ENCODE measurements at regions not wholly inside any gene's neighbourhood (a gene's known extent, or its start where the extent isn't known, plus 50 kb on each side); places are given as distances from the start of the nearest gene placed in this dataset.

DNA sequence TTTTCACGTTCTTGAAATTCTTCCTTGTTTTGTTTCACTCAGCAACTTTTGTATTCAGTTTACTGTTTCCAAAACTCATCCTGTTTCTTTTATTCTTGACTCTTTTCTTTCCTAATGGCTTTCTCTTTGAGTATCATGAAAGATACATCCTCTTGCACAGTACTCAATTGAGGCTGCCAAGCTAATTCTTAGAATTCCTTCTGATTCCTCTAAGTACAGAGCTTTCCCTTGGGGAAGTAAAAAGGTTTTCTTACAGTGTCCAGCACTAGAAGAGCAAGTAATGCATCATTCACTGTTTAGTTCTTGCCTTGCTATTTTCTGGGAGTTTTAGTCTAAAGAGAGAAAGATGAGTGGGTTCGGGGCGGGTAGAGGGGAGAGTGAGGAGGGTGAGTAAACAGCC lies 154.1 kb downstream of the NEDD1 start:
- 94% methylated on average over 2 of the region's 3 CpGs for WGBS (ENCODE audit: insufficient coverage)
- no peaks in the 10 kb centered on the region for H3K9me3 ChIP-seq (ENCODE audit: control extremely low read depth in 1 of 3, control insufficient read depth in 2 of 3, insufficient read depth in 1 of 3, low read length in 2 of 3)
- intact Hi-C loops (cut with micrococcal nuclease) = no loop called here
- TF ChIP-seq CTCF (IDR thresholded peaks at IDR 0.05) (no peak), EZH2 (IDR thresholded peaks at IDR 0.05; ENCODE audit: borderline replicate concordance, insufficient read depth, low read depth, low read length, poor library complexity, severe bottlenecking) (no peak)
- H3K79me2 ChIP-seq (ENCODE audit: control insufficient read depth, insufficient read depth, low read length) = no peaks in the 10 kb centered on the region
- H3K4me3 Mint-ChIP-seq = no peak overlapping the region
- H3K36me3 ChIP-seq (replicated peaks in 1 of 2; ENCODE audit: control extremely low read depth in 1 of 2, control insufficient read depth in 1 of 2, extremely low read depth in 1 of 2, insufficient read depth in 2 of 2, low read length in 1 of 2) = no peaks in the 10 kb centered on the region
- H3K4me1 ChIP-seq (ENCODE audit: control insufficient read depth in 2 of 2, insufficient read depth in 2 of 2, low read length in 2 of 2) = no peaks in the 10 kb centered on the region
- no peak for DNase-seq
- no peak overlapping the region for H3K9ac ChIP-seq (ENCODE audit: low read length)
- peaks cover 16% of the 10 kb centered on the region for H3K27me3 Mint-ChIP-seq
- H4K20me1 ChIP-seq (ENCODE audit: control insufficient read depth, insufficient read depth, low read length, poor library complexity, severe bottlenecking) = no peaks in the 10 kb centered on the region
- ChIA-PET POLR2A (no interaction called here), CTCF (no interaction called here)
- H3K4me1 Mint-ChIP-seq = no peaks in the 10 kb centered on the region
- H3K27me3 ChIP-seq (replicated peaks in 1 of 4; ENCODE audit: control extremely low read depth in 1 of 4, control insufficient read depth in 3 of 4, insufficient read depth in 4 of 4, low read length in 3 of 4) = peaks cover 0 to 2% (median 0%) of the 10 kb centered on the region in 4 experiments
- peaks cover 10% of the 10 kb centered on the region for H3K9me3 Mint-ChIP-seq (ENCODE audit: insufficient read depth)
- no peak overlapping the region for H3K4me3 ChIP-seq (ENCODE audit: control extremely low read depth in 1 of 5, extremely low read depth in 1 of 5, insufficient read depth in 1 of 5, low read depth in 2 of 5, low read length in 4 of 5)
- no peak for ATAC-seq (ENCODE audit: low read depth)
- H3K4me2 ChIP-seq (replicated peaks; ENCODE audit: low read depth, low read length, poor library complexity, severe bottlenecking) = no peak overlapping the region
- H2AFZ ChIP-seq (ENCODE audit: insufficient read depth, low read depth, low read length, poor library complexity, severe bottlenecking) = no peak overlapping the region
- H3K27ac ChIP-seq (ENCODE audit: low read length in 2 of 2) = no peak overlapping the region
- H3K27ac Mint-ChIP-seq = no peak overlapping the region

DNA sequence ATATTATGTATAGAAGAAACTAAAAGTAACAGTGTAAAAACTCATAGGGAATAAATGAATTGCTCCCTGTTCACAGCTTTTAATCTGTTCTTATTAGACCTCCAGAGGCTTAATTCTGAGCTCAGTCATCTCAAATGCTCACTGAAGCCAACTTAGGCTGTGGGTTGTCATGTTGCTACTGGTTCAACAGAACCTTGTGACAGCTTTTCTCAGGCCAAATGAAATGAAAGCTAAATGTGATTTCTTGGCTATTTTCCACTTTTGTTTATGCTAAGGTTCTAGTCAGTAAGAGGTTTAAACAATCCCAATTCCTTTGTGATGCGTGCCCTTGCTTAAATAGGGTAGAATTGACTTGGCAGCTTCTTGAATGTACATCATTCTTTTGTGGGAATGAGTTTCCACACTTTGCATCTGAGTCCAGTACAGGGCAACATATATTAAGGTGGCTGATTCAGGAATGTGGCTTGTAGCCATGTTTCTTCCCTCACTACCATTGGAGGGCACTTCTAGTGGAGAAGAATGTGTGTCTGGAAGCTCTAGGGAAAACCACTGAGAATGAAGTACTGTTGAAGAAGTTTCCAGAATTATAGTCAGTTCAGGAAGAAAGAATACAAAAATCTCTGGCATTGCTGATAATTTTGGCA lies 156.4 kb downstream of the NEDD1 start:
- DNase-seq (no peak), ATAC-seq (ENCODE audit: low read depth) (no peak)
- intact Hi-C loops (cut with micrococcal nuclease) = no loop called here
- Mint-ChIP-seq H3K27ac (no peak overlapping the region), H3K9me3 (ENCODE audit: insufficient read depth) (no peaks in the 10 kb centered on the region), H3K4me1 (no peaks in the 10 kb centered on the region), H3K27me3 (peaks cover 16% of the 10 kb centered on the region), H3K4me3 (no peak overlapping the region)
- Histone ChIP-seq H3K4me2 (replicated peaks; ENCODE audit: low read depth, low read length, poor library complexity, severe bottlenecking) (no peak overlapping the region), H3K4me3 (ENCODE audit: control extremely low read depth in 1 of 5, extremely low read depth in 1 of 5, insufficient read depth in 1 of 5, low read depth in 2 of 5, low read length in 4 of 5) (no peak overlapping the region), H4K20me1 (ENCODE audit: control insufficient read depth, insufficient read depth, low read length, poor library complexity, severe bottlenecking) (no peaks in the 10 kb centered on the region), H3K36me3 (replicated peaks in 1 of 2; ENCODE audit: control extremely low read depth in 1 of 2, control insufficient read depth in 1 of 2, extremely low read depth in 1 of 2, insufficient read depth in 2 of 2, low read length in 1 of 2) (no peaks in the 10 kb centered on the region), H3K4me1 (ENCODE audit: control insufficient read depth in 2 of 2, insufficient read depth in 2 of 2, low read length in 2 of 2) (no peaks in the 10 kb centered on the region), H3K9me3 (ENCODE audit: control extremely low read depth in 1 of 3, control insufficient read depth in 2 of 3, insufficient read depth in 1 of 3, low read length in 2 of 3) (no peaks in the 10 kb centered on the region), H2AFZ (ENCODE audit: insufficient read depth, low read depth, low read length, poor library complexity, severe bottlenecking) (no peak overlapping the region), H3K27ac (ENCODE audit: low read length in 2 of 2) (no peak overlapping the region), H3K79me2 (ENCODE audit: control insufficient read depth, insufficient read depth, low read length) (no peaks in the 10 kb centered on the region), H3K9ac (ENCODE audit: low read length) (no peak overlapping the region), H3K27me3 (replicated peaks in 1 of 4; ENCODE audit: control extremely low read depth in 1 of 4, control insufficient read depth in 3 of 4, insufficient read depth in 4 of 4, low read length in 3 of 4) (peaks cover 0 to 2% (median 0%) of the 10 kb centered on the region in 4 experiments)
- TF ChIP-seq CTCF (IDR thresholded peaks at IDR 0.05) (no peak), EZH2 (IDR thresholded peaks at IDR 0.05; ENCODE audit: borderline replicate concordance, insufficient read depth, low read depth, low read length, poor library complexity, severe bottlenecking) (no peak)
- WGBS (ENCODE audit: insufficient coverage) = 100% methylated on average over 1 of the region's 1 CpG
- ChIA-PET POLR2A (no interaction called here), CTCF (no interaction called here)

Data from B cell (primary cell).